Thyroid gland (tissue), 4 donors: ENCODE measurements at regions not wholly inside any gene's neighbourhood (a gene's known extent, or its start where the extent isn't known, plus 50 kb on each side); places are given as distances from the start of the nearest gene placed in this dataset.

Experiments
- CTCF ChIP-seq, 6 experiments: fragments of 200-600 bp in 3 of 6; fragments of 450-650 bp in 3 of 6; sonication (generic) in 3 of 6; IDR thresholded peaks; one replicate each; pipeline ENCODE4 v1.5.1; 2016 to 2019; ENCODE audit warnings: antibody characterized with exemption in 6 of 6, mild to moderate bottlenecking in 2 of 6, inconsistent platforms in 1 of 6, moderate library complexity in 1 of 6
- POLR2A ChIP-seq, 2 donors: fragments of 450-650 bp; IDR thresholded peaks; one replicate each; pipeline ENCODE4 v1.6.1; 2017; ENCODE audit warnings: antibody characterized with exemption in 2 of 2, mild to moderate bottlenecking in 2 of 2, moderate library complexity in 1 of 2

- TF ChIP-seq CTCF (IDR thresholded peaks at IDR 0.05), result no peak
- TF ChIP-seq POLR2A (IDR thresholded peaks at IDR 0.05), result no peak
Measured at GRCh38 chr6:166785131-166785530, 158.1 kb upstream of the RPS6KA2 start.
